ENCODE measurements at regions not wholly inside any gene's neighbourhood (a gene's known extent, or its start where the extent isn't known, plus 50 kb on each side); places are given as distances from the start of the nearest gene placed in this dataset.

- Histone ChIP-seq H3K9me3 (ENCODE audit: control insufficient read depth, insufficient read depth, low read depth, low read length) (no peaks in the 10 kb centered on the region), H3K4me2 (ENCODE audit: extremely low read depth, insufficient read depth, low read length) (no peak overlapping the region), H3K79me2 (ENCODE audit: control insufficient read depth, insufficient read depth, low read length) (no peaks in the 10 kb centered on the region), H4K20me1 (ENCODE audit: control insufficient read depth, extremely low read depth, insufficient read depth, low read length) (no peaks in the 10 kb centered on the region), H2AFZ (ENCODE audit: low read length) (no peak overlapping the region), H3K4me1 (ENCODE audit: control insufficient read depth, extremely low read depth, insufficient read depth, low read length) (peaks cover 58% of the 10 kb centered on the region), H3K9ac (ENCODE audit: insufficient read depth, low read length) (peak overlapping the region; percentile 95), H3K36me3 (ENCODE audit: control insufficient read depth, insufficient read depth, low read length) (no peaks in the 10 kb centered on the region), H3K4me3 (replicated peaks in 1 of 4; ENCODE audit: control extremely low read depth in 1 of 4, insufficient read depth in 1 of 4, low read depth in 3 of 4, low read length in 4 of 4) (peak overlapping the region in 1 of 4 experiments; percentile 39), H3K27me3 (ENCODE audit: control insufficient read depth, insufficient read depth, low read length) (no peaks in the 10 kb centered on the region), H3K27ac (ENCODE audit: insufficient read depth, low read length) (peak overlapping the region; percentile 100)
- DNase-seq (ENCODE audit: low read depth in 2 of 2): no peak
- TF ChIP-seq EZH2 (IDR thresholded peaks at IDR 0.05; ENCODE audit: low read length, missing control alignments) (no peak), CTCF (conservative IDR thresholded peaks at IDR 0.05 in 1 of 2, IDR thresholded peaks at IDR 0.05 in 1 of 2; ENCODE audit: low read depth in 1 of 2, low read length in 2 of 2) (no peak)
Observed at GRCh38 chr9:129484352-129485000, 136.4 kb downstream of the C9orf50 start.

GRCh38 chr9:129483415-129484351 lies 137.2 kb downstream of the C9orf50 start:
- Histone ChIP-seq H3K27ac (ENCODE audit: insufficient read depth, low read length) (peak overlapping the region; percentile 100), H3K79me2 (ENCODE audit: control insufficient read depth, insufficient read depth, low read length) (no peaks in the 10 kb centered on the region)
- peak; percentile 90 to 94 for DNase-seq (ENCODE audit: low read depth in 2 of 2)

More at GRCh38 chr9:129483415-129484351, 137.2 kb downstream of the C9orf50 start:
- Histone ChIP-seq H3K4me1 (ENCODE audit: control insufficient read depth, extremely low read depth, insufficient read depth, low read length) (peaks cover 53% of the 10 kb centered on the region), H3K27me3 (ENCODE audit: control insufficient read depth, insufficient read depth, low read length) (no peaks in the 10 kb centered on the region), H3K4me2 (ENCODE audit: extremely low read depth, insufficient read depth, low read length) (peak overlapping the region; percentile 80), H3K36me3 (ENCODE audit: control insufficient read depth, insufficient read depth, low read length) (no peaks in the 10 kb centered on the region), H3K9me3 (ENCODE audit: control insufficient read depth, insufficient read depth, low read depth, low read length) (no peaks in the 10 kb centered on the region), H3K4me3 (replicated peaks in 1 of 4; ENCODE audit: control extremely low read depth in 1 of 4, insufficient read depth in 1 of 4, low read depth in 3 of 4, low read length in 4 of 4) (peak overlapping the region in 2 of 4 experiments; percentile 5 to 41), H2AFZ (ENCODE audit: low read length) (no peak overlapping the region), H4K20me1 (ENCODE audit: control insufficient read depth, extremely low read depth, insufficient read depth, low read length) (no peaks in the 10 kb centered on the region), H3K9ac (ENCODE audit: insufficient read depth, low read length) (peak overlapping the region; percentile 95)
- TF ChIP-seq CTCF (conservative IDR thresholded peaks at IDR 0.05 in 1 of 2, IDR thresholded peaks at IDR 0.05 in 1 of 2; ENCODE audit: low read depth in 1 of 2, low read length in 2 of 2) (no peak), EZH2 (IDR thresholded peaks at IDR 0.05; ENCODE audit: low read length, missing control alignments) (no peak)

Measured in fibroblast of lung (primary cell).